Stomach (tissue), 4 donors: ENCODE measurements at regions not wholly inside any gene's neighbourhood (a gene's known extent, or its start where the extent isn't known, plus 50 kb on each side); places are given as distances from the start of the nearest gene placed in this dataset.

ENCODE experiments used
- CTCF ChIP-seq, 7 experiments: fragments of 450-650 bp in 4 of 7; fragments of 200-600 bp in 3 of 7; sonication (generic) in 3 of 7; IDR thresholded peaks; one replicate each; pipeline ENCODE4 v1.5.1; 2016 to 2019; ENCODE audit warnings: antibody characterized with exemption in 7 of 7, control low read depth in 2 of 7, mild to moderate bottlenecking in 1 of 7
- POLR2A ChIP-seq, 4 donors: fragments of 450-650 bp; IDR thresholded peaks; one replicate each; pipeline ENCODE4 v1.6.1; 2016; ENCODE audit warnings: antibody characterized with exemption in 4 of 4, control low read depth in 2 of 4, mild to moderate bottlenecking in 1 of 4, moderate library complexity in 1 of 4
- POLR2AphosphoS5 ChIP-seq, 3 donors: sonication (generic); formaldehyde crosslinking; IDR thresholded peaks; one replicate each; pipeline ENCODE4 v1.6.1; 2016; ENCODE audit warnings: antibody characterized with exemption in 3 of 3

- TF ChIP-seq POLR2A (IDR thresholded peaks at IDR 0.05) (no peak), CTCF (IDR thresholded peaks at IDR 0.05) (no peak), POLR2AphosphoS5 (IDR thresholded peaks at IDR 0.05) (no peak)
Observed at GRCh38 chr7:109476409-109476808, 906.7 kb downstream of the DNAJB9 start.
